Spleen (tissue), 11 donors: ENCODE measurements at regions not wholly inside any gene's neighbourhood (a gene's known extent, or its start where the extent isn't known, plus 50 kb on each side); places are given as distances from the start of the nearest gene placed in this dataset.
"Not testable (repeated sequence)": the region's sequence is repeated elsewhere in the genome, so short reads cannot be mapped to it uniquely, and the experiment has no call there.

ENCODE experiments used
- DNase-seq: peaks from one replicate; pipeline ENCODE4 v3.0.0-alpha.2; 2020
- H3K27ac ChIP-seq, 8 donors: fragments of 200-600 bp; sonication (generic) in 7 of 8; 1 replicate in 4 of 8; 2 replicates in 4 of 8; pipeline versions ENCODE4 v1.5.0 to v1.8.0; 2016 to 2021; ENCODE audit warnings: inconsistent platforms in 4 of 8, mild to moderate bottlenecking in 4 of 8, moderate library complexity in 1 of 8
- H3K27me3 ChIP-seq, 7 donors: fragments of 200-600 bp; sonication (generic) in 6 of 7; replicated peaks in 1 of 7; 1 replicate in 4 of 7; 2 replicates in 3 of 7; pipeline versions ENCODE4 v1.5.0 to v1.8.0; 2016 to 2021; ENCODE audit warnings: inconsistent platforms in 3 of 7, mild to moderate bottlenecking in 1 of 7
- H3K36me3 ChIP-seq, 6 donors: fragments of 200-600 bp; sonication (generic) in 5 of 6; 1 replicate in 4 of 6; 2 replicates in 2 of 6; pipeline versions ENCODE4 v1.5.0 to v1.8.0; 2016 to 2021; ENCODE audit warnings: inconsistent platforms in 2 of 6
- H3K4me1 ChIP-seq, 6 donors: fragments of 200-600 bp; sonication (generic) in 5 of 6; 1 replicate in 3 of 6; 2 replicates in 3 of 6; pipeline versions ENCODE4 v1.5.0 to v1.8.0; 2016 to 2021; ENCODE audit warnings: inconsistent platforms in 3 of 6
- H3K4me3 ChIP-seq, 8 donors: fragments of 200-600 bp; sonication (generic) in 7 of 8; 1 replicate in 4 of 8; 2 replicates in 4 of 8; pipeline versions ENCODE4 v1.5.0 to v1.8.0; 2016 to 2021; ENCODE audit warnings: inconsistent platforms in 4 of 8, mild to moderate bottlenecking in 4 of 8, moderate library complexity in 2 of 8
- H3K9me3 ChIP-seq, 8 donors: fragments of 200-600 bp; sonication (generic) in 7 of 8; 1 replicate in 4 of 8; 2 replicates in 4 of 8; pipeline versions ENCODE4 v1.5.0 to v1.8.0; 2016 to 2021; ENCODE audit warnings: inconsistent platforms in 4 of 8
- POLR2AphosphoS5 ChIP-seq, 3 donors: sonication (generic); formaldehyde crosslinking; IDR thresholded peaks; one replicate each; pipeline ENCODE4 v1.5.1; 2017; ENCODE audit warnings: antibody characterized with exemption in 3 of 3
- WGBS, 5 donors: extraction: QIAGEN DNeasy Blood & Tissue Kit in 3 of 5; methylation state at CpG; one replicate each; pipeline versions ENCODE4 v1.1.5 to v1.1.7; 2013 to 2018; 5-methylcytosine and 5-hydroxymethylcytosine counted together
- intact Hi-C: fragments of 100-400 bp; cut with DNase I; formaldehyde crosslinking; loops from one replicate; pipeline ENCODE4 v1.15.0; 2023; ENCODE audit warnings: low total_unique reads
- donor health status: healthy with polysubstance abuse.
- donor health status: DM: no; HTN: no; CAD: no; lungs with moderate emphysema.
- donor health status: DM: no; HTN: no; CAD: no.
- donor health status: Bipolar disorder and iron deficiency.
- donor health status: healthy.
- donor health status: DM: no; HTN: no; CAD: no.
- donor health status: DM: yes; HTN: yes; CAD: no.

DNA sequence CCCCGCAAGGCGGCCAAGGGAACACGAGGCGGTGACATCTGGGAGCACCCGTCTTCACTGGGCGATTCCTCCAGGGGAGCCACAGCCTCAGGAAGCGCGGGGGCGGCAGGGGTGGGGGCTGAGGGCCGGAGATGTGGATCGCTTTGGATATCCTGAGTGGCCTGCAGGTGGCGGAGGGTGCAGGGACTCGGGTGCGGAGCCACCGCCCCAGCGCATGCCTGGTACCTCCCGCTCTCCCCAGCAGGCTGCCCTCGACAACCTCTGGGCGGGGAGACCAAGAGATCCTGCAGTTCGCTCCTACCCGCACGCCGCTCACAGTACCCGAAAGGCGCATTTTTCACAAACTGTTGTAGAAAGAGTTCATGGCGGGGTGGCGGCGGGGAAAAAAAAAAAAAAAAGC is 162.9 kb upstream of the PRKX start:
- DNase-seq, H3K27ac ChIP-seq, H3K4me1 ChIP-seq, H3K4me3 ChIP-seq, H3K27me3 ChIP-seq, intact Hi-C loops, H3K9me3 ChIP-seq, H3K36me3 ChIP-seq: not testable (repeated sequence)
- WGBS, 5 donors = no CpG with 5 or more reads among the region's 28 CpGs

DNA sequence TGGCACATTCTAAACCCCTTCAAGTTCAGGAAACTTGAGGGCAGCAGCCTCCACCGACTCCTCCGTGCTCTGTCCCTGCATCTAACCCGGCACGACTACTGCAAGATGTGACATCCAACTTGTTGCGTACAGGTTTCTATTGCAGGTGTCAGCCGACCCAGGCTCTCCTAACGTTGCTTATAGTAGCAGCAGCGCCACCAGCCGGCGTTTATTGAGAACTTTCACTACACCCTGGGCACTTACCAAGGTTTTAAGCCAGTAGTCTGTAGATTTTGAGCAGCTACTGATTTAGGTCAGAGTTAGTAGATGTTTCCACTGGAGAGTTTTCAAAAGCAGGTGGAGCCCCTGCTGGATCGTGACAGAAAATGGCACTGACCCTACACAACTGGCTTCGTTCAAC is 162.2 kb upstream of the PRKX start:
- not testable (repeated sequence) for DNase-seq, H3K4me1 ChIP-seq

DNA sequence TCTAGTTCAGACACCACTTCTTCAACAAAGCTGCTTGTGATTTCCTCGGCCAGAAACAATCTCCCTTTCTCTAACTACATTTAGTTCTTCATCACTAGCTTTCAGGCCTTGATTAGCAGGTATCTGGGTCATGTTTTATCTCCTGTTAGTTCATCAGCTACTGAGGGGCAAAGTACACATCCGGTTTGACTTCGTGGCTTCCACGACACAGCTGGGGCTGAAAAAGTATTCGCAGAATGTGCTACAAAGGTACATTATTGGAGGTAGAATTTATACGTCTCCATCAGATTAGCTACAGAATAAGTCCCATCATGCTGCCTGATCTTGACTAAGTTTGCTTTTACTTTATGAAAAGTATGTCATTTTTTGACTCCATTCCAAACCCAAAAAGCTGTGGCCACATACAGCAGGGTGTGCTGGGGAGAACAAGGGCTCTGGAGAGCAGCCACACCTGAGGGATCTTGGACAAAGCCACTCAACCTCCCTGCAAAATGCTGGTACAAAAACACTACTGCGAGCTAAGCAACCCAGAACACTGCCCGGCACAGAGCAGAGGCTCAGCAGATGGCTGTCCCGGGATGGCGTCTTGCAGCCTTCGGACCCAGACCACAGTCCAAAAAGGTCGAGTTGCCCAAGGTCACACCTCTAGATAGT is 158.9 kb upstream of the PRKX start:
- H3K9me3 ChIP-seq, intact Hi-C loops, H3K4me1 ChIP-seq, DNase-seq, H3K27me3 ChIP-seq, H3K36me3 ChIP-seq, H3K4me3 ChIP-seq, H3K27ac ChIP-seq: not testable (repeated sequence)
- WGBS, 5 donors = 70 to 90% (median 78%) methylated on average over 3 to 6 of the region's 12 CpGs; no CpG with 5 or more reads in 1 of the 5 donors

More for the DNA sequence above, 162.2 kb upstream of the PRKX start:
- H3K4me3 ChIP-seq, H3K27me3 ChIP-seq, intact Hi-C loops, H3K27ac ChIP-seq, H3K36me3 ChIP-seq, H3K9me3 ChIP-seq: not testable (repeated sequence)
- WGBS, 5 donors = no CpG with 5 or more reads among the region's 12 CpGs

DNA sequence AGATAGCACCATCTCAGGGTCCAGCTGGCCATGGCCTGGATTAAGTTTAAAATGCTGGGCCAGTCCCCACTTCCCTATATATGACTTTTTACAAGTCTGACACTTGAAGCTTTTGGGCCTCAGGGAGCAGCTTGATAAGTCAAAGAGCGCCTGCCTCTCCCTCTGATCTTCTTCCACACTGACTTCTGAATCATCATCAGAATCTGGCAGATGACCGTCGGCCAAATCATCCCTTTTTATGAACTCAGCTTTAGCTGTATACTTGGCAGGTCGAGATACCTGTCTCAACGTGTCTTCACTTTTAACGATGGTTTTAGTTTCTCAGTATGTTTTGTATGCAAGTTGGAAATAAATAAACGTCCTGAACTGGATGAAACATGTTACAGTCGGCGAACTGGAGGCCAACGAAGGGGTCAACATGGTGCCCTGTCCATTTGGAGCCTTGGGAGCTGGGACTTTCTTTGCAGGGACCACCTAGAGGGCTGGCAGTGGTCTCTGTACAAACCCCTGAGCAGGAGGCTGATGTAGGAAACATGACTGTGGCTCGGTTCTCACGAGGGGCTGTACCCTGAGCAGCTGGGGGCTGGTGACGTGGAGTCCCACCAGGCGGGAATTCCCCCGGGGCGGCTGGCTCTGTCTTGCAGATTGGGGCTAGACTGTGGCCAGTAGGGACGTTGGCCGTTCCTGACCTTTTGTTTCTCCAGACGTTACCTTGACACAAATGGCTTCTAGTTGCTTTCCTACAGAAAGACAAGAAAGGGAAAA is 153.8 kb upstream of the PRKX start:
- H3K4me3 ChIP-seq, H3K27ac ChIP-seq, intact Hi-C loops, H3K27me3 ChIP-seq, H3K4me1 ChIP-seq, H3K9me3 ChIP-seq, H3K36me3 ChIP-seq, DNase-seq: not testable (repeated sequence)
- 91% methylated on average over 7 of the region's 19 CpGs; no CpG with 5 or more reads in 4 of the 5 donors for WGBS, 5 donors

DNA sequence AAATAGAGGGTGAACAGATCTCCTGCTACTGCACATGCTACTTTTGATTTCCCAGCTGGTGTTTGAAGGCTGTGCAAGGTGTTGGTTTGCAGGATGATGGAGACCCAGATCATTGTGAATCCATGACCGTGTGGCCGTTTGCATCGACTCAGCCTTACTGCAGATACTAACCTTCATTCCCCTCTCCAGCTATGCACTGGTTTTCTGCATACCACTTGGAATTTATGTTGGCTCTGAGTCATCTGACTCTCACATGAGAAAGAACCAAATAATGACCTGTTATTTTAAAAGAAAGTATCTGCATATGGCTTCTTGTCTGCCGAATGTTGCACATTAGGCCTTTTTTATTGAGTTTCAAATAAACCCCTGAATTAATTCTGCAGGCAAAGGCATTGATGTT is 144.9 kb upstream of the PRKX start:
- H3K4me1 ChIP-seq, H3K9me3 ChIP-seq, H3K36me3 ChIP-seq, DNase-seq, intact Hi-C loops, H3K27me3 ChIP-seq, H3K27ac ChIP-seq, H3K4me3 ChIP-seq: not testable (repeated sequence)
- WGBS, 5 donors = no CpG with 5 or more reads among the region's 4 CpGs

DNA sequence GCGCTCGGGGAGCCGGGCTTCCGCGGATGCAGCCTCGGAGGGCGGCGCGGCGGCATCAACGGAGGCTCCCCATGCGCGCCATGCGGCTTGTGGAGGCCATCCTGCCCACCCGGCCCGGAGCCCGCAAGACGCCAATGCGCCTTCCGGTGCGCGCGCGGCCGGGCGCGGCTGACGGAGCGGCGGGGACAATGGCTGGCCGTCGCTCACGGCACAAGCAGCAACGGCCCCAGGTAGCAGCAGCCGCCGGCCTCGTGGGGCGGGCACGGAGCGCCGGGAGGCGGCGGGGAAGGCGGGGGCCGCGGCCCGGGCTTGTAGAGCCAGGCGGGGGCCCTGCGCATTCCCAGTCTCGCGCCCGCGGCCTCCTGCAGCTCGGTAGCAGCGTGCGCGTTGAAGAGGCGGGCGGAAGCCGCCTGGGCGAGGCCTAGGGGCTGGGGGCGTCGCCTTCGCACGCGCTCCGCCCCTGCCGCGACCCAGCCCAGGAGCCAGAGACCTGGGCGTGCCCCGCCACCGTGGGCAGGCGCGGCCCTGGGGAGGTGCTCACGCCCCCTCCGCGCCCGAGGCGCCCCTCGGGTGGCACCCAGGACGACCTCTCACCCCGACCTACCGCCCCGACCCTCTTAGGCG is 130.2 kb upstream of the PRKX start:
- H3K9me3 ChIP-seq, H3K36me3 ChIP-seq, intact Hi-C loops, H3K4me1 ChIP-seq, H3K27me3 ChIP-seq, DNase-seq: not testable (repeated sequence)
- WGBS, 5 donors = 0% methylated on average over 5 of the region's 85 CpGs; no CpG with 5 or more reads in 4 of the 5 donors
- peak overlapping the region in 5 of 8 donors; percentile 33 to 67 (median 46) for H3K4me3 ChIP-seq
- H3K27ac ChIP-seq = peak overlapping the region in 2 of 8 donors; percentile 56 to 65

DNA sequence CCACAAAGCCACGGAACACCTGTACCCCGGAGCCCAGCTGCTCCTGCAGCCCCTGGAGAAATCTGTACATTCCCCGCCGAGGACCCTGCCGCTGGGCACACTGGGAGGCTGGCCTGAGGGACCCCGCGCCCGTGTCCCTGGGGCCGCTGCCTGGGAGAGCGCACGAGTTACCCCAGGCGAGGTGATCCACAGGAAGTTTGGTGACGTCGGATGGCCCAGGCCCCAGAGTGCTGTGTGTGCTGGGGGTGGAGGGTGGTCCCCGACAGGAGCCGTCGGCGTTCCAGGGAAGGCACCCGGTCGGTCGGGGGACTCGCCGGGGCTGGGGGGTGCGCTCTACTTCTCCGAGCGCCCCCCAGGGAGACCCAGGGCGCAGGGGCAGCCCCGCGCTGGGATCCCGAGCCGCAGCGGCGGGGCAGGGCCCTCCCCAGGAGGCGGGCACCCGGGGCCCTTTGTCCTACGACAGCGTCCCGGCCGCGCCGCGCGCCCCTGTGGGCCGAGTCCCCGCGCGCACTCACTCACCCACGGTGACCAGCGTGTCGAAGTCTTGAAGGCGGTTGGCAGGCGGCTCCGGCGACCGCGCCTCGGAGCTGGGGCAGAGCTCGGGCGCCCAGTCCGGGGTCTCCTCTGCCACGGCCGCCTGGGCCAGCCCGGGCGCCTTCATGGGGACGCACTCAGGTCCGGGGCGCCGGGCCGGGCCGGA is 129.5 kb upstream of the PRKX start:
- H3K36me3 ChIP-seq, DNase-seq, H3K9me3 ChIP-seq, intact Hi-C loops, H3K27me3 ChIP-seq, H3K4me1 ChIP-seq: not testable (repeated sequence)
- peak in 1 of 3 donors; percentile 47 for TF ChIP-seq POLR2AphosphoS5 (IDR thresholded peaks at IDR 0.05)
- peak overlapping the region in 2 of 8 donors; percentile 56 to 65 for H3K27ac ChIP-seq
- H3K4me3 ChIP-seq = peak overlapping the region in 5 of 8 donors; percentile 33 to 67 (median 46)
- WGBS, 5 donors = 1% methylated on average over 16 to 20 of the region's 70 CpGs; no CpG with 5 or more reads in 3 of the 5 donors

DNA sequence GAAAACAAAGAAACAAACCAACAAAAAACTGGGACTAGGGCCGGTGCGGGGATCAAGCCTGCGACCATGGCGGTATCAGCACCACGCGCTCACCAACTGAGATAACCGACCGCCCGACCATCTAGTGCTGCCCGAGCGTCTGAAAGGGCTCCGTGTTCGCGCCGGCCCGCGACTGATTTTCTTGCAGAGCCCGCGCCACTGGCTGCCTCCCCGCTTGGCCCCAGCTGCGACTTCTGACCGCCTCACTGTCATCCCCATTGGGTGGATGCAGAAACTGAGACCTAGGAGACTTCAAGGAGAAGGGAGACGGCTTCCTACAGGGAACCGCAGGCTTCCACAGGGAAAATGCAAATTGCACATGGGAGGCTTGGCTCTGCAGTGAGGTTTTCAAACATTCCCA is 125.3 kb upstream of the PRKX start:
- H3K27me3 ChIP-seq, H3K9me3 ChIP-seq, H3K4me1 ChIP-seq, intact Hi-C loops, H3K36me3 ChIP-seq, H3K27ac ChIP-seq, H3K4me3 ChIP-seq: not testable (repeated sequence)
- peak; percentile 54 for DNase-seq
- WGBS, 5 donors = 97% methylated on average over 18 of the region's 24 CpGs; no CpG with 5 or more reads in 4 of the 5 donors

DNA sequence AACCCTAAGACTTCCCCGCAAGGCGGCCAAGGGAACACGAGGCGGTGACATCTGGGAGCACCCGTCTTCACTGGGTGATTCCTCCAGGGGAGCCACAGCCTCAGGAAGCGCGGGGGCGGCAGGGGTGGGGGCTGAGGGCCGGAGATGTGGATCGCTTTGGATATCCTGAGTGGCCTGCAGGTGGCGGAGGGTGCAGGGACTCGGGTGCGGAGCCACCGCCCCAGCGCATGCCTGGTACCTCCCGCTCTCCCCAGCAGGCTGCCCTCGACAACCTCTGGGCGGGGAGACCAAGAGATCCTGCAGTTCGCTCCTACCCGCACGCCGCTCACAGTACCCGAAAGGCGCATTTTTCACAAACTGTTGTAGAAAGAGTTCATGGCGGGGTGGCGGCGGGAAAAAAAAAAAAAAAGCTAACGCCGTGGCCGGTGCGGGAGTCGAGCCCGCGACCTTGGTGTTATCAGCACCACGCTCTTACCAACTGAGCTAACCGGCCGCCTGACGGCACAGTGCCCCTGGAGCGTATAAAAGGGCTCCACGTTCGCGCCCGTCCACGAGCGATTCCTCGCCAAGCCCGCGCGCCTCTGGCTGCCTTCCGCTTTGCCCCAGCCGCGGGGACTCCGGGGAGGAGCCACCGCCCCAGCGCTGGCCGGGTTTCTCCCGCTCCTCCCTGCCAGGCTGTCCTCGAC is 124.7 kb upstream of the PRKX start:
- intact Hi-C loops, H3K36me3 ChIP-seq, H3K27me3 ChIP-seq, H3K4me3 ChIP-seq, H3K27ac ChIP-seq, H3K9me3 ChIP-seq, H3K4me1 ChIP-seq: not testable (repeated sequence)
- WGBS, 5 donors = 95 to 98% (median 95%) methylated on average over 13 to 33 of the region's 58 CpGs; no CpG with 5 or more reads in 2 of the 5 donors
- peak; percentile 65 for DNase-seq

DNA sequence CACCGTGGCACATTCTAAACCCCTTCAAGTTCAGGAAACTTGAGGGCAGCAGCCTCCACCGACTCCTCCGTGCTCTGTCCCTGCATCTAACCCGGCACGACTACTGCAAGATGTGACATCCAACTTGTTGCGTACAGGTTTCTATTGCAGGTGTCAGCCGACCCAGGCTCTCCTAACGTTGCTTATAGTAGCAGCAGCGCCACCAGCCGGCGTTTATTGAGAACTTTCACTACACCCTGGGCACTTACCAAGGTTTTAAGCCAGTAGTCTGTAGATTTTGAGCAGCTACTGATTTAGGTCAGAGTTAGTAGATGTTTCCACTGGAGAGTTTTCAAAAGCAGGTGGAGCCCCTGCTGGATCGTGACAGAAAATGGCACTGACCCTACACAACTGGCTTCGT is 123.8 kb upstream of the PRKX start:
- H3K36me3 ChIP-seq, H3K27ac ChIP-seq, H3K4me3 ChIP-seq, H3K9me3 ChIP-seq, DNase-seq, H3K27me3 ChIP-seq, H3K4me1 ChIP-seq, intact Hi-C loops: not testable (repeated sequence)
- WGBS, 5 donors = 100% methylated on average over 1 of the region's 13 CpGs; no CpG with 5 or more reads in 4 of the 5 donors
